ENCODE measurements at regions not wholly inside any gene's neighbourhood (a gene's known extent, or its start where the extent isn't known, plus 50 kb on each side); places are given as distances from the start of the nearest gene placed in this dataset.

DNA sequence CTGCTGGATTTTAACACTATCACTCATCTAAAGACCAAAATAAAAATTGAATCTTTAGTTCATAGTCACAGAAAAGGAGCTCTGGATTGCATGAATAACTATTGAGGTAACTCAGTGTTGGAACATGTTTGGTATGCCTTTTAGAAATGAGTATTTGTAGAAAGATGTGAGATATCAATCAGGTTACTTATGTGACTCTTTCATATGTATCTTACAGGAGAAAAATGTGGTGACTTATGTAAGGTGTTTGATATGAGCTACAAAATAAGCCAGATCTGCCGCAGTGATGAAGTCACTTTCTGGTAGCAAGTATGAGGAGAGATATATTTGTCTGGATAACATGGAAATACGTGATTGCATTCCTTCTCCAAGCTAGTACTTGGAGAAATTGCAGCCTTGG is 1653.3 kb upstream of the PCDH7 start:
- DNase-seq (ENCODE audit: extremely low spot score), result no peak
- POLR2A ChIA-PET, result no interaction called here
- CTCF ChIA-PET, result no interaction called here
- no peak for TF ChIP-seq LEF1 (IDR thresholded peaks at IDR 0.05; ENCODE audit: borderline replicate concordance)
- no peak for TF ChIP-seq ARNT (IDR thresholded peaks at IDR 0.05)
- no peak for TF ChIP-seq CTBP1 (IDR thresholded peaks at IDR 0.05; ENCODE audit: borderline replicate concordance)
- no peak for TF ChIP-seq SP1 (IDR thresholded peaks at IDR 0.05)
- TF ChIP-seq SUZ12 (IDR thresholded peaks at IDR 0.05), result no peak
- TF ChIP-seq FOXA1 (IDR thresholded peaks at IDR 0.05), result no peak
- TF ChIP-seq NFRKB (IDR thresholded peaks at IDR 0.05), result no peak
- no peak for TF ChIP-seq L3MBTL2 (conservative IDR thresholded peaks at IDR 0.05)
- TF ChIP-seq TARDBP (IDR thresholded peaks at IDR 0.05), result no peak
- no peak for TF ChIP-seq FOXK2 (IDR thresholded peaks at IDR 0.05)
- TF ChIP-seq ELF4 (IDR thresholded peaks at IDR 0.05), result no peak
- no peak for TF ChIP-seq FOXM1 (IDR thresholded peaks at IDR 0.05; ENCODE audit: borderline replicate concordance)
- TF ChIP-seq HDGF (IDR thresholded peaks at IDR 0.05; ENCODE audit: borderline replicate concordance), result no peak
- TF ChIP-seq, protein P1, sequence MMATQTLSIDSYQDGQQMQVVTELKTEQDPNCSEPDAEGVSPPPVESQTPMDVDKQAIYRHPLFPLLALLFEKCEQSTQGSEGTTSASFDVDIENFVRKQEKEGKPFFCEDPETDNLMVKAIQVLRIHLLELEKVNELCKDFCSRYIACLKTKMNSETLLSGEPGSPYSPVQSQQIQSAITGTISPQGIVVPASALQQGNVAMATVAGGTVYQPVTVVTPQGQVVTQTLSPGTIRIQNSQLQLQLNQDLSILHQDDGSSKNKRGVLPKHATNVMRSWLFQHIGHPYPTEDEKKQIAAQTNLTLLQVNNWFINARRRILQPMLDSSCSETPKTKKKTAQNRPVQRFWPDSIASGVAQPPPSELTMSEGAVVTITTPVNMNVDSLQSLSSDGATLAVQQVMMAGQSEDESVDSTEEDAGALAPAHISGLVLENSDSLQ (IDR thresholded peaks at IDR 0.05), result no peak
- no peak for TF ChIP-seq BHLHE40 (IDR thresholded peaks at IDR 0.05; ENCODE audit: borderline replicate concordance)
- no peak for TF ChIP-seq ZNF384 (IDR thresholded peaks at IDR 0.05)

DNA sequence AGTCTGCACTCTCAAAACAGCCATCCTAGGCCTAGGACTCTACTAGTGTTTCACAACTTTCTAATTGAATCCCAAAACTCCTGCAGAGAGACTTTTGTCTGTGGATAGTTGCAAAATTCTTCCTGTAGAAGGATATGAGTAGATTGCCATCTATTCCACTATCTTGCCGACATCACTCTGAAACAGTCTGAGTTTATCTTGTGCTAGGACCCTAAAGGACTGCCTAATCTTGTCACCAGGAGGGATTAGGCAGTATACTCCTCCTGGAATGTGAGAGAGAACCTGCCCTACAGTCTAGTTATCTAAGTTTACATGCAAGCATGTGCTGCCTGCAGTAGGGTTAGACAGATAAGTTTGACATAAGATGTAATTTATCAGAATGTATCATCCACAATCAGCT is 1646.6 kb upstream of the PCDH7 start:
- ChIA-PET CTCF (no interaction called here), POLR2A (no interaction called here)
- TF ChIP-seq BHLHE40 (IDR thresholded peaks at IDR 0.05; ENCODE audit: borderline replicate concordance), result no peak
- no peak for TF ChIP-seq FOXA1 (IDR thresholded peaks at IDR 0.05)
- no peak for TF ChIP-seq L3MBTL2 (conservative IDR thresholded peaks at IDR 0.05)
- no peak for TF ChIP-seq SP1 (IDR thresholded peaks at IDR 0.05)
- no peak for TF ChIP-seq LEF1 (IDR thresholded peaks at IDR 0.05; ENCODE audit: borderline replicate concordance)
- TF ChIP-seq NFRKB (IDR thresholded peaks at IDR 0.05), result no peak
- TF ChIP-seq SUZ12 (IDR thresholded peaks at IDR 0.05), result no peak
- TF ChIP-seq ARNT (IDR thresholded peaks at IDR 0.05), result no peak
- TF ChIP-seq FOXK2 (IDR thresholded peaks at IDR 0.05), result no peak
- no peak for TF ChIP-seq ELF4 (IDR thresholded peaks at IDR 0.05)
- TF ChIP-seq, protein P1 (IDR thresholded peaks at IDR 0.05), result no peak
- TF ChIP-seq CTBP1 (IDR thresholded peaks at IDR 0.05; ENCODE audit: borderline replicate concordance), result no peak
- no peak for TF ChIP-seq ZNF384 (IDR thresholded peaks at IDR 0.05)
- TF ChIP-seq TARDBP (IDR thresholded peaks at IDR 0.05), result no peak
- no peak for TF ChIP-seq FOXM1 (IDR thresholded peaks at IDR 0.05; ENCODE audit: borderline replicate concordance)
- TF ChIP-seq HDGF (IDR thresholded peaks at IDR 0.05; ENCODE audit: borderline replicate concordance), result no peak
- DNase-seq (ENCODE audit: extremely low spot score), result no peak

DNA sequence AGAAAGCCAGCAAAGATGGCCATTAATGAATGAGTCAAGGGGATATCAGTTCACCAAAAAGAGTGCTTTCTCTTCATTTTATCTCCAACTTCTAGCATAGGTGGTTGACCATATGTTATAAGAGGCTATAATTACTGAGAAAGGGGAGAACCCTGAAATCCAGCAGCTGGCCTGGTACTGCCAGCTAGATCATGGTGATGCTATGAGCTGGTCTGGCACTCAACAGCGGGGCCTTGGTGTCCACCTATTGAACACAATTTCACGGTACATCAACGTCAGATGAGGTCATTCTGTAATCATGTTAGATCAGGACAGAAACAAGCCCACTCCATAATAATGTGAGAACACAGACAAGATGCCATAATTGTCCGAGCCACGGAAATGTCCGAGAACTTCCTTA is 1644.8 kb upstream of the PCDH7 start:
- TF ChIP-seq SP1 (IDR thresholded peaks at IDR 0.05) (no peak), LEF1 (IDR thresholded peaks at IDR 0.05; ENCODE audit: borderline replicate concordance) (no peak), FOXK2 (IDR thresholded peaks at IDR 0.05) (no peak), L3MBTL2 (conservative IDR thresholded peaks at IDR 0.05) (no peak), ARNT (IDR thresholded peaks at IDR 0.05) (no peak), FOXA1 (IDR thresholded peaks at IDR 0.05) (no peak), BHLHE40 (IDR thresholded peaks at IDR 0.05; ENCODE audit: borderline replicate concordance) (no peak), ELF4 (IDR thresholded peaks at IDR 0.05) (no peak), SUZ12 (IDR thresholded peaks at IDR 0.05) (no peak), TARDBP (IDR thresholded peaks at IDR 0.05) (no peak), FOXM1 (IDR thresholded peaks at IDR 0.05; ENCODE audit: borderline replicate concordance) (no peak), NFRKB (IDR thresholded peaks at IDR 0.05) (no peak)
- TF ChIP-seq, protein P1 (IDR thresholded peaks at IDR 0.05), result no peak
- DNase-seq (ENCODE audit: extremely low spot score), result no peak
- ChIA-PET CTCF (no interaction called here), POLR2A (no interaction called here)

- no peak for DNase-seq (ENCODE audit: extremely low spot score)
- ChIA-PET POLR2A (no interaction called here), CTCF (no interaction called here)
- TF ChIP-seq ELF4 (IDR thresholded peaks at IDR 0.05) (no peak), SP1 (IDR thresholded peaks at IDR 0.05) (no peak), NFRKB (IDR thresholded peaks at IDR 0.05) (no peak), CTBP1 (IDR thresholded peaks at IDR 0.05; ENCODE audit: borderline replicate concordance) (no peak), BHLHE40 (IDR thresholded peaks at IDR 0.05; ENCODE audit: borderline replicate concordance) (no peak), TARDBP (IDR thresholded peaks at IDR 0.05) (no peak), FOXM1 (IDR thresholded peaks at IDR 0.05; ENCODE audit: borderline replicate concordance) (no peak), FOXA1 (IDR thresholded peaks at IDR 0.05) (no peak), LEF1 (IDR thresholded peaks at IDR 0.05; ENCODE audit: borderline replicate concordance) (no peak)
- TF ChIP-seq, protein P1 (IDR thresholded peaks at IDR 0.05), result no peak
These were observed 1640.9 kb upstream of the PCDH7 start for GRCh38 chr4:29079260-29079659.

DNA sequence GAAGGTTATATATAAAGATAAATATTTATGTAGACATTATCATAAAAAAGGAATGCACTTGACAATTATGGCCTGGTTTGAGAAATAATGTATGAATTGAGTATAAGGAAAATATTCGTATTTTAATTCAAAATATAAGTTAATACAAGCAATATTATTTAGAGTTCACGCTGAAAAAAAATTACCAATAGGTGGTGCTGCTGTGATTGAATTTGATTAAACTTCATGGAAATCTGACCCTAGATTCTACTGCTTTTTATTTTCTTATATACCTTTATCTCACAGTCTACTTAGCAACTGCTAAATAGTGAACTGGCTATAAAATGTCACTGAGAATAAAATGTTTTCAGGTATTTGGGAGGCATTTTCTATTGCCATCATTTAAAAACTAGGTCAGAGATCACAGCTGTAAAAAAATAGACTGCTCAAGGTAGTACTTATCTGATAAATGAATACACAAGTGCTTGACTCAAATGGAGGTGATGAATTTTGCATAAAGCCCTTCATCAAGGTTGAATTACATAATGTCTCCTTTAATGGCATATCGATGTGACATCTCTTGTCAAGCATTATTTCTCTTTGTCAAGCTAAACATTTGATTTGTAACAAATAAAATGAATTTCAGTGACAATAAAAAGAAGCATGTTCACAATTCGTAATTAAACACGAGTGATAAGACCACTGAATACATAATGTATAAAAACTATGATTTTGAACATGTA is 1638.8 kb upstream of the PCDH7 start:
- CTCF ChIA-PET, result no interaction called here
- no peak for TF ChIP-seq ARNT (IDR thresholded peaks at IDR 0.05)
- no peak for TF ChIP-seq HDGF (IDR thresholded peaks at IDR 0.05; ENCODE audit: borderline replicate concordance)
- TF ChIP-seq, protein P1 (IDR thresholded peaks at IDR 0.05), result no peak
- no peak for TF ChIP-seq CTBP1 (IDR thresholded peaks at IDR 0.05; ENCODE audit: borderline replicate concordance)
- TF ChIP-seq FOXM1 (IDR thresholded peaks at IDR 0.05; ENCODE audit: borderline replicate concordance), result no peak
- TF ChIP-seq FOXK2 (IDR thresholded peaks at IDR 0.05), result no peak
- no peak for TF ChIP-seq NFRKB (IDR thresholded peaks at IDR 0.05)
- TF ChIP-seq LEF1 (IDR thresholded peaks at IDR 0.05; ENCODE audit: borderline replicate concordance), result no peak
- POLR2A ChIA-PET, result no interaction called here
- DNase-seq (ENCODE audit: extremely low spot score), result no peak

All from HEK293T (cell line).